ENCODE measurements at regions not wholly inside any gene's neighbourhood (a gene's known extent, or its start where the extent isn't known, plus 50 kb on each side); places are given as distances from the start of the nearest gene placed in this dataset.
"Not testable (repeated sequence)": the region's sequence is repeated elsewhere in the genome, so short reads cannot be mapped to it uniquely, and the experiment has no call there.

DNA sequence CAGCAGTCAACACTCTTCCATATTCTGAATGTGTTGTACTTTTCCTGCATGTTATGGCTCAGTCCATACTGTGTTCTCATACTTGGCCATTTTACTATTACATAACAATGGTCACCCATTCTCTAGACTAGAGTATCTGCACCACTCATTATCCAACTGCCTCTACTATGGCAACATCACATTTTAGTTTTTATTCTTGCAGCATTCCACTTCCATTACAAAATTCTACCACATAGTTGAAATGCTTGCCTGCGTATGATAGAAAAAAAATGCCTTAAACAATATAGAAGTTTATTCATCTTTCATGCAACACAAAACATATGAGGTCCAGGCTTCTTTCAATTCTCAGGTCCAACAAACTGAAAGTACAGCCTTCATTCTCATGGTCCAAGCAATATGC, 128.0 kb downstream of the TENT5A start:
- no peak for DNase-seq (ENCODE audit: low read depth in 2 of 2)

DNA sequence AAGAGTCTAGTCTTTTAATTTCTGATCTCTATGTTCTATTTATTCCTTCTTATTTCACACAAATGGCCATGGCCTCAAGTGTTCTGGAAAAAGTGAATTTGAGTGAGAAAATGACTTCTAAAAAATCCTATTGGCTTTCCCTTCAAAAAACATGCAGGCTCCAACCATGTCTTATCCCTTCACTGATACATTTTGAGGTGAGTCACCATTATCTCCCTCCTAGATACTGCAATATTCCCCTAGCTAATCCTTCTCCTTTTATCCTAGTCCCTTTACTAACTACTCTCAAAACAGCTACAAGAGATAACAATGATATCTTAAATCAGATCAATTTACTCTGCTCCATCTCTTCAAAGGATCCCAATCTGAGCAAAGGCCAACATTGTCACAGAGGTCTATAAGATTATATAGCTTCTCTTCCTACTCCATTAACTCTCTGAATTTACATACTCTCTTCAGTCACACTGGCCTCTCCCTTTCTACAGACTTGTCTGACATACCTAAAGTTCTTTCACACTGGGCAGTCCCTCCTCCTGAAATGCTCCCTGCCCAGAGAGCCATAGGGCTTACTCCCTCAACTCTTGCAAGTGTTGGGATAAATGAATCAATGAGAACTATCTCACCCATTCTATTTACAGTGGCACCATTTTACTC, 129.2 kb downstream of the TENT5A start:
- DNase-seq (ENCODE audit: low read depth in 2 of 2), result no peak

DNA sequence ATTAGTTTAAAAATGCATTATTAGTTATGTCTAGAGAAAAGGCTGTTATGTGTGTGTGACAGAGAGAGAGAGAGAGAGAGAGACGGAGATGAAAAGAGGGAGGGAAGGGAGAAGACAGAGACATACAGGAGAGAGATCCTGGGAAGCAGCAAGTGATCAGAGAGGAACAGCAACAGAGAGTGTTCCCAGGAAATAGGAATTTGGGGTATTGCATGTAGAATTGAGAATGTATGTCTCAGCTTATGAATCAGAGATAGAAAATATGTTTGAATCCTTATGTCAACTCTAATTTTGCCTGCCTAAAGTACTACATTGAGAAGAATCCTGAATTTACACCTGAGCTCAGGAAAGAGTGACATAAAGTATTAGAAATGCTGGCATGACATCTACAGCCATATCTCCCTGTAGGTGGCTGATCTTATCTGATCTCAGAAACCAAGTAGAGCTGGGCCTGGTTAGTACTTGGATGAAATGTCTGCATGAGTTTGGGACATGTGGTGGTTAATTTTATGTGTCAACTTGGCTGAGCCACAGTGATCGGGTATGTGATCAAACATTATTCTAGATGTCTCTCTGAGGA, 130.6 kb downstream of the TENT5A start:
- no peak for DNase-seq (ENCODE audit: low read depth in 2 of 2)

DNA sequence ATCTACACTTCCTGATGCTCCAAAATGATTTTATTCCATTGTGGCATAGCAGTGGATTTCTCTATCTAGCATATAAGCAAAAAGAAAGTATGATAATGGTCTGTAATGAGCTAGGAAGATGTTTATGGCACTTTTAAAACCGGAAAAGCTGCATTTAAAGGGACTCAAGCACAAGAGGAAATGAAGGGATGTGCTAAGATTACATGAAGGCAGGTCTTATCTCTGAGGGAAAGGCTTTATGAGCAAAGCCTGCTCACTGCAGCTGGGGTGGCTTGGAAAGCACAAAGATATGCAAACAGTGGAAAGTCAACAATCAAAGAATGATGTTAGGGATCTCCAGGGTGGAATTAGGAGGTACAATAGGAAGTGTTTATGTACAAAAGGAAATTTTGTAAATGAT, 138.2 kb downstream of the TENT5A start:
- no peak for DNase-seq (ENCODE audit: low read depth in 2 of 2)

DNA sequence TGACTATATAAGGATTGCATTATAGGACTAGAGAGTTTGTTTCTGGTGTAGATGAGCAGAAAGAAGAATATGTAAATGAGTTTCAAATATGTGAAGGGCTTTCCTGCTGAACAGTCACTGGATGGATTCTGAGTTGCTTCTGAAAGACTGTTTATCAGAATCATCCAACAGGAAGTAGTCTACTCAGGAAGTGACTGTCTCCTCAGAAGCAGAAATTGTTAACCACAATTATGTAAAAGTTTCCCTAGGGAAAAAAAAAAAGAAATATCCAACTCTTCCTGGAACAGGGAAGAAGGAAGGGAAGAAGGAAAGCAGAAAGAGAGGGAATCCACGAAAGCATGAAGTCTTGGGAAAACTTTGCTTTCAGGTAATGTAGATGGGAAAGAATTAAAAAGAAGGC, 138.9 kb downstream of the TENT5A start:
- no peak for DNase-seq (ENCODE audit: low read depth in 2 of 2)

DNA sequence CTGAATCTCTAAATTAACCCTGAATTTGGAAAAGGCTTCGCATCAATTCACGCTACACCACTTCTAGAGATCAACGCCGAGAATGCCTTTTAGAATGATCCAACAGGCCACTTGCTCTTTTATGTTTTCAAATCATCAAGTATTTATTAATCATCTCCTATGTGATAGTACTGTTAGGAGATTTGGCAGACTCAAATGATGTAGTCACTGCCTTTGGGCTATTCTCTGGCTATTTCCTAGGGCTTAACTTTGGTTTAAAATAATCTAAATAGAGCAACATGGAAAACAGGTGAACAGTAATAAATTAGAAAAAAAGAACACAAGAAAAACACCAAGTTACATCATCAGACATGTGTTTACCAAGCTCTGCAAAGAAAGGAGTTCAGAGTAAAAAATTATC, 140.3 kb downstream of the TENT5A start:
- no peak for DNase-seq (ENCODE audit: low read depth in 2 of 2)

DNA sequence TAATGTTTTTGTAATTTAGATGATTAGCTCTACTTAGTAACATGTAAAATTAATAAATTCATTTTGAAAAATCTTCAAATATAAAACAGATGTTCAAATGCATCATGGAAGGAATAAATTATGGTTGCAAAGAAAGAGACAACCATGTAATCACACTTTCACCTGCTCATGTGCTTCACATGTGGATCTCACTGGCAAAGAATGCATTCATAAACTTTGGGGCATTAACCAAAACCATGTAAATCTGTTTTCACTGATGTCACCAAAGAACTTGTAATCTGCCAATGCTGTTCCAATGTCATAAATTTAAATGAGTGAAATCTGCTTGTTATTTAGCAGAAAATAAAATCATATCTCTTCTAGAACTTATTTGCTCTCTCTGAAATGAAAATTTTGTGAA, 142.7 kb downstream of the TENT5A start:
- no peak for DNase-seq (ENCODE audit: low read depth in 2 of 2)

DNA sequence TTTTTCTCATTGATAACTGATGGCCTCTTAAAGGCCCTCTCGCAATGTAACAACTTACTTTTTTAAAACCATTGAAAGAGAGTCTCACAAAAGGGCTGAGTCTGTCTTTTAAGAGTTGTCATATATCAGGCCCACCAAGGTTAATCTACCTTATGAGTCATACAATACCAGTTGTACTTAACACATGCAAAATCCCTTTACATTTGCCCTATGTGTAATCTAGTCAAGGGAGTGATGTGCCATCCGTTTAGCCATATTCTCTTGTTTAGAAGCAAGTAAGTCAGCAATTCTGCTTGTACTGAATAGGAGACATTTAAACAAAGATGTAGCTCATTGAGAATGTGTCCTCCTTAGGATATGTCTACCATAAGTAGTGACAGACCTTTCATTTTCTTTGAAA, 143.7 kb downstream of the TENT5A start:
- DNase-seq (ENCODE audit: low read depth in 2 of 2), result no peak

DNA sequence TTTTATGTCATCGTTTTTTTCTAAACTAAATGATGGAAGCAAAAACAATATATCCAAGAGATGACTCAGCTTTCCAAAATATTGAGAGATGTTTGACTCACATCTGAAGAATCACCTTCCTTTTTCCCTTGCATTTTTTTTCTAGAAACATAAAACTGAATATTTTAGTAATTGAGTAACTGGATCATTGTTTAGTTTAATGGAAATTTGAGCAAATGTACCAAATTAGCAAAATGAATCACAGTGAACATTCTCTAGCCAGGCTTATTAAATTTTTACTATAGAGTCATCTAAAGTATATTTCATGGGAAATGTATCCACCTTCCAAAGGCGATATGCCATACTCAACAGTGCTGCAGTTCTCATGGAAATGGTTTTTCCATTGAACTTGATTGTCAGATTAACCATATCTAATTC, 145.5 kb downstream of the TENT5A start:
- no peak for DNase-seq (ENCODE audit: low read depth in 2 of 2)

DNA sequence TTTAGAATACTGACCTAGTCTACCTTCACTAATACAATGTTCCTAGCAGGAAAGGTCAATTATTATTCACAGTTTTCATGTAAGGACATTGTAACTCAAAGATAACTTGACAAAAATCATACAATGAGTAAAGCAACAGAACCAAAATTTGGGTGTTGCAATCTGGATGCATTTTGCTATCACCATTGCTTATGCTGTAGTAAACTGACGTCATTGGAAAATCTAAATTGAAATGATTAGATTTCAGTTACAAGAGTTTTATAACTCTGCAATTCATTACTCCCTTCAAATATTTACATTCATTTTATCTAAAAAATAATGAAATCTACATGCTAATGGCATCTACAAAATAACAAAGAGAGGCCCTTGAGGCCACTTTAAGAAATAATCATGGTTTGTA, 147.0 kb downstream of the TENT5A start:
- no peak for DNase-seq (ENCODE audit: low read depth in 2 of 2)

DNA sequence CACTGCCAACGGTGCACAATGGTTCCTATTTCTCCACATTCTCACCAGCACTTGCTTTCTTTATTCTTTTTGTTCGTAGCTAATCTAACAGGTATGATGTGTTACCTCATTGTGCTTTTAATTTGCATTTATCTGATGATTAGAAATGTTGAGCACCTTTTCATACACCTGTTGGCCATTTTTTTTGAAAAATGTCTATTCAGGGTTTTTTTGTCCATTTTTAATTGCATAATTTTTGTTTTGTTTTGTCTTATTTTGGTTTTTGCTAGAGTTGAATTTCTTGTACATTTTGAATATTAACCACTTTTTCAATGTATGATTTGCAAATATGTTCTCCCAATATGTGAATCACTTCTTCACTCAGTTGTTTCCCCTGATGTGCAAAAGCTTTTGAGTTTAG, 150.6 kb downstream of the TENT5A start:
- no peak for DNase-seq (ENCODE audit: low read depth in 2 of 2)

DNA sequence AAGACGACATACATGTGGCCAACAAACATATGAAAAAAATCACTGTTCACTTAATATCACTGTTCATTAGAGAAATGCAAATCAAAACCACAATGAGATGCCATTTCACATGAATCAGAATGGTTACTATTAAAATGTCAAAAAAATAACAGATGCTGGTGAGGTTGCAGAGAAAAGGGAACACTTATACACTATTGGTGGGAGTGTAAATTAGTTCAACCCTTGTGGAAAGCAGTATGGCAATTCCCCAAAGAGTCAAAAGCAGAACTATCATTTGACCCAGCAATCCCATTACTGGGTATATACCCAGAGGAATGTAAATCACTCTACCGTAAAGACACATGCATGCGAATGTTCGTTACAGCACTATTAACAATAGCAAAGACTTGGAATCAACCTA, 152.0 kb downstream of the TENT5A start:
- DNase-seq (ENCODE audit: low read depth in 2 of 2), result not testable (repeated sequence)

DNA sequence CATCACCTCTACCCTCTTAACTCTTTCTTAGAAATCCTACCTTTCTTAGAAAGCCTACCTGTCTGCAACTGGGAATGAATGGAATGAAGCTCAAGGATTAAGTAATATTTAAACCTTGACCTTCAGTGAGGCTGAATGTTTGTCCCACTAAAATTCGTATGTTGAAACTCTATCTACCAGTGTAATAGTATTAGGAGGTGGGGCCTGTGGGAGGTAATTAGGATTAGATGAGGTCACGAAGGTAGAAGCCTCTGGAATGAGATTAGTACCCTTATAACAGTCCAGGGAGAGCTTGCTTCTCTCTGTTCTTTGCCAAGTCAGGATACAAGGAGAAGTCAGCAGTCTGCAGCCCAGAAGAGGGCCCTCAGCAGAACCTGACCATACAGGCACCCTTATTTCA, 158.0 kb downstream of the TENT5A start:
- DNase-seq (ENCODE audit: low read depth in 2 of 2), result no peak

DNA sequence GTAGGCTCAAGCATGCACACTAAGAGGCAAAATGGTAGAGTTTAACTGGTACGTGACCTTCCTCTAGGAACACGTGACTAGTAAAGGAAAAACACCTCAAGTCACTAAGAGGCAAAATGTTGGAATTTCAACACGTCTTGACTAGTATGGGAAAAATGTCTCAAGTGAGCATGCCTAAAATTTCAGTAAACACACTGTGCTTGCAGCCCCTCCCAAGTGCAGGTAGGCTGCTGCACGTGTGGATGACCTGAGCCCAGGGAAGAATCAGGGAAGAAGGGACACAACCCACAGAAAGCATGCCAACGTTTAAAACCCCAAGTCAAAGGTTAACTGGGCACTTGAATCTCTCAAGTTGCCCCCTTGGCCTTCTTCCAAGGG, 162.2 kb downstream of the TENT5A start:
- no peak for DNase-seq (ENCODE audit: low read depth in 2 of 2)

DNA sequence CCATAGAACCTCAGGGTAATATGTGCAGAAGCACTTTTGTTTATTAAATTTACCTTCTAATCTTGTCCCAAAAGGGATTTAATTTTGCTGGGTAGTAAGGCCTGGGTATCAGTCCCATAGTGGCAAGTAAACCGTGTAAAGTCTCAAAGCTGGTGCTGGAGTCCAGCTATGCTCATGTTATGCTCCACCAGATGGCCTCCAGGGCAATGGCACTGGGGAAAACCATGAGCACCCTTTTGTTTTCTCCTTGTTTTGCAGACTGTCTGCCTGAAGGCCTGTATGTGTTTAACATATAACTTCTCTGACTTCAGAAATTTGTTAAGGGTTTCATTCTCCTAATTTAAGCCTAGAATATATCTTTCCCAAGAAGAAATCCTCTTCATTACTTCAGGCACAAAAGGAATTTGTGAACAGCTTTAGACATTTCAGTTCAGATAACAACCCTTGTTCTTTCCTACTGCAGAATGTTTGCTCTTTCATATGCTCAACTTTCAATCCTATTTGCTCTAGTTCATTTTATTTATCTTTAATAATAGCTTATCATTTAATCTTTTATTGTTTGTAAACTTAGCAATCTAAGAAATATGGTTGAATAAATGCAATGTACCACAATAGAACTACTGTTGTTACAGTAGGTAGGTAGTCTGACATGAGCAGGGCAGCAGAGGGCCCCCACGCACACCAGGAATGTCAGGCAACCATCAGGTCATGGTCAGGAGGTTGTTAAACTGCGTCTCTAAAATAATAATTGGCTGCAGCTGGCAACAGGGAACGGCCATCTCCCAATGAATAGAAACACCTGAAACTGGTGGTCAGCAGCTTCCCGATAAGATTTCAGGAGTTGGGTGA, 162.8 kb downstream of the TENT5A start:
- no peak for DNase-seq (ENCODE audit: low read depth in 2 of 2)

DNA sequence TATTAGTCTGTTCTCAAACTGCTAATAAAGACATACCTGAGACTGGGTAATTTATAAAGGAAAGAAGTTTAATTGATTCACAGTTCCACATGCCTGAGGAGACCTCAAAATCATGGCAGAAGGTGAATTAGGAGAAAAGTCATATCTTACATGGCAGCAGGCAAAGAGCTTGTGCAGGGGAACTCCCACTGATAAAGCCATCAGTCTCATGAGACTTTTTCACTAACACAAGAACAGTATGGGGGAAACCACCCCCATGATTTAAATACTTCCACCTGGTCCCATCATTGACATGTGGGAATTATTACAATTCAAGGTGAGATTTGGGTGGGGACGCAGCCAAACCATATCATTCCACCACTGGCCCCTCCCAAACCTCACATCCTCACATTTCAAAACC, 166.8 kb downstream of the TENT5A start:
- not testable (repeated sequence) for DNase-seq (ENCODE audit: low read depth in 2 of 2)

DNA sequence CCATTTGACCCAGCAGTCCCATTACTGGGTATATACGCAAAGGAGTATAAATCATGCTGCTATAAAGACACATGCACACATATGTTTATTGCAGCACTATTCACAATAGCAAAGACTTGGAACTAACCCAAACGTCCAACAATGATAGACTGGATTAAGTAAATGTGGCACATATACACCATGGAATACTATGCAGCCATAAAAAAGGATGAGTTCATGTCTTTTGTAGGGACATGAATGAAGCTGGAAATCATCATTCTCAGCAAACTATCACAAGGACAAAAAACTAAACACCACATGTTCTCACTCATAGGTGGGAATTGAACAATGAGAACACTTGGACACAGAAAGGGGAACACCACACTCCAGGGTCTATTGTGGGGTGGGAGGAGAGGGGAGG, 168.3 kb downstream of the TENT5A start:
- DNase-seq (ENCODE audit: low read depth in 2 of 2), result not testable (repeated sequence)

DNA sequence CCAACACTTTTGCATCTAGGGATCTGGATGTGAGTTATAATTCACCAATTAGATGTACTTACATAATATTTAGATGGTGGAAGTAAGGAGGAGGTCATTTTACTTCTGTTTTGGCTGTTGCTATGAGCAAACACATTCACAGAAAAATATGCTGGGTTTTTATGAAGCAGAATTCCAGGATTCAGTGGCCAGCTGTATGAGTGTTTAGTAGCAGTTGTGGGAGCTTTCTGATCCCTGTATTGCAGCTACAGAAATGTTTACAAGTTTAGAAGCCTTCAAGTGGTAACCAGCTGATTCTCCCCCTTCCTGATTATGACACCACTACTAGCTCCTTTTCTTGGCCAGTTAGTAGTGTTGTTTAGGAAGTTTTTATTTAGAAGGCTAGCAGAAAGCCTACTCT, 177.0 kb downstream of the TENT5A start:
- no peak for DNase-seq (ENCODE audit: low read depth in 2 of 2)

DNA sequence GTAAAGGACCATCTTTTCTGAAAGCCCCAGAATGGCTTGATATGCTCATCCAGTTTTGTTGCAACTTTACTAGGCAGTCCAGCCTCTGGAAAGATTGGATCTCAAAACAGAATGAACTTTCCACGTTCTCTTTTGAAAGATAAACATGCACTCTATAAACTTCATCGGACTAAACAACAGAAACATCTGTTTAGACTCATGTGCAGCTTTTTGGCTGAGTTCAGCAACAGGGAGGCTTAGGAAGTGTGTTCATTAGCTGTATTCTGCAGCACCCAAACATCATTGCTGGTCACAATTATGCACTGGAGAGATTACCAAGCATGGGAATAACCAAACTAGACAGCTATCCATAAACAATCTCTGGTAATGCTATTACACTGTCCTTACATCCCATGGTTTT, 180.5 kb downstream of the TENT5A start:
- DNase-seq (ENCODE audit: low read depth in 2 of 2), result no peak

DNA sequence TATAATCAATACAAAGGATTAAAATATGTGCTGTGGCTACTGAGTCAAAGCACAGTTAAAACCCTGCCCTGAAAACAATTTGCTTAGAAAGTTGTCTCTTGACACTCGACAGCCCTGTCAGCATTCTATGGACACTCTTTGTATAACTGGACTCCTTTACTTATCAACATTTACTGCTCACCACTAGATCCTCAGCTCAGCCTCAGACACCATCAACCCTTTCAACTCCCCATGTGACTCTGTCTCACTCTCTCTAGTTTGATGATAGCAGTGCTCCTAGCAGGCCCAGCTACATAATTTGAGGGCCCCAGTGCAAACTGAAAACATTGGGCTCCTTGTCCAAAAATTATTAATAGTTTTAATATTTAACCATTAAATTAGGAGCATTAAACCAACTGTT, 181.8 kb downstream of the TENT5A start:
- no peak for DNase-seq (ENCODE audit: low read depth in 2 of 2)

DNA sequence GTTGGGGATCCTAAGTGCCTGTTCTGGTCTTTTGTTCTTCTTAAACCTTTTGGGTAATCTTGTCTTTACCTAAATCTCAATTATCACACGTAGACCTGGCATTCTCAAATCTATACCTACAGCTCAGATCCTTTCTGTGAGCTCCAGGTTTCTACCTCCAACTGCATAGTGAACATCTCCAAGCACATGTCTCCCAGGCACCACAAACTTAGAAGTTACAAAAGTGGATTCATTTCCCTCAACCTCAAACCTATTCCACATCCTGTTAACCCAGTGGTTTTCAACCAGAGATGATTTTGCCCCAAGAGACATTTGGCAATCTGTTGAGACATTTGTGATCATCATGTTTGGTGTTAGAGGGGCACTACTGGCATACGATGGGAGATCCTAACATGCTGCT, 183.5 kb downstream of the TENT5A start:
- no peak for DNase-seq (ENCODE audit: low read depth in 2 of 2)

DNA sequence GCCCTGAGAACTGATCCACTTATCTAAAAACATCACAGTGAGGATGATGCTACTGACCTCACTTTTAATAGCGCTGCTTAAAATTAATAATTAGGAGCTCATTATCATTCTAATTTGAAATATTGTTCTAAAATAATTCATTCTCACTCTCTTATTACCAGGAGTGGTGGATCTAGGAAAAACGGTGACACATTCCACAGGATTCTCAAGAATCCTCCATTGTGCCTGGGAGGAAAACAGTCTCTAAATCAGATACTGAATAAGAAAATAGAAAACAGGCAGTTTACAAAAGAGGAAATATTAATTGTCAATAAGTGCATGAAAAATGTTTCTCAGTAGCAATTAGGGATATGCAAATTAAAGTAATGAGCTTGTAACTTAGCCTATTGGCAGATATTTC, 187.4 kb downstream of the TENT5A start:
- DNase-seq (ENCODE audit: low read depth in 2 of 2), result no peak

DNA sequence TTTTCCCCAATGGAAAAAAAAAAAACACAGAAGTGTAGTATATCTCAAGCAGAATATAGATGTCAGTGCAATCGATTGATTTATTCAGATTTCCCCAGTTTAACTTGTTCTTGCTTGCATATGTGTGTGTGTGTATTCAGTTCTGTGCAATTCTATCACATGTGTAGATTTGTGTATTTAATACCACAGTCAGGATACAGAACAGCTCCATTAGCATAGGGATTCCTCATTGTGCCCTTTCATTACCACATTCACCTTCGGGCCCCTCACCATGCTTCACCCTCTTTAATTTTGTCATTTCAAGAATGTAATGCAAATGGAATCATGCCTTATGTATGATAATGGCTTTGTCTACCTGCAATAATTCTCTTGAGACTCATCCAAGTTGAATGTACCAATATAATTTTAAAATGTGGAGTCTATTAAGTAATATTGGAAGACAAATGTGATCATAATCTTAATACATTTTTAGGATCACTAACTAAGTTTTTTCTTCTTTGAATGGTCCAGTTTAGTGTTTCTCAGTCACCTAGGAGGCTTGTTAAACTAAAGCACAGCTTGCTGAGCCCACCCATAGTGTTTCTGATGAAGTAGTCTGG, 187.9 kb downstream of the TENT5A start:
- no peak for DNase-seq (ENCODE audit: low read depth in 2 of 2)

All from stimulated activated CD8-positive, alpha-beta memory T cell treated with anti-CD3 and anti-CD28 coated beads, Interleukin-7, amount 100 ng/mL, for 4 hours (primary cell).